ENCODE measurements at regions not wholly inside any gene's neighbourhood (a gene's known extent, or its start where the extent isn't known, plus 50 kb on each side); places are given as distances from the start of the nearest gene placed in this dataset.
A peak's percentile ranks its signal among the peaks of the same experiment; 100 is the strongest.

GRCh38 chr11:105206633-105207032 lies 67.1 kb upstream of the CARD18 start:
- TF ChIP-seq CTCF (IDR thresholded peaks at IDR 0.05) (no peak), REST (IDR thresholded peaks at IDR 0.05; ENCODE audit: insufficient read depth in 1 of 2, low read depth in 2 of 2, low read length in 1 of 2) (no peak), SIN3A (IDR thresholded peaks at IDR 0.05; ENCODE audit: borderline replicate concordance, insufficient read depth, low read depth, low read length) (no peak), POLR2AphosphoS5 (IDR thresholded peaks at IDR 0.05; ENCODE audit: low read depth, low read length) (peak; percentile 60; the same call in 1 of the 2 replicates)
